Smooth muscle cell (in vitro differentiated cells): ENCODE measurements at regions not wholly inside any gene's neighbourhood (a gene's known extent, or its start where the extent isn't known, plus 50 kb on each side); places are given as distances from the start of the nearest gene placed in this dataset. TPM values are rescaled to one million over a fixed set of nuclear protein-coding genes. Genes with fewer than 3 reads are reported as not detected.

Experiments
- DNase-seq: peaks from one replicate; lab custom pipeline; 2025; ENCODE audit not compliant: unreplicated experiment; lab: John Stamatoyannopoulos, UW
- H2AFZ ChIP-seq: fragments of 200-600 bp; sonication (generic); 2 replicates; pipeline ENCODE4 v1.6.0; 2016; ENCODE audit warnings: antibody characterized with exemption, low read depth, mild to moderate bottlenecking
- H3F3A ChIP-seq: fragments of 200-600 bp; sonication (generic); 2 replicates; pipeline ENCODE4 v1.6.0; 2017; ENCODE audit warnings: antibody characterized with exemption, low read depth
- H3K27ac ChIP-seq: fragments of 200-600 bp; sonication (generic); 2 replicates; pipeline ENCODE4 v1.5.1; 2016; ENCODE audit warnings: low read depth, mild to moderate bottlenecking
- H3K27me3 ChIP-seq: fragments of 200-600 bp; sonication (generic); 2 replicates; pipeline ENCODE4 v1.6.1; 2016; ENCODE audit warnings: low read depth, mild to moderate bottlenecking
- H3K36me3 ChIP-seq: fragments of 200-600 bp; sonication (generic); 2 replicates; pipeline ENCODE4 v1.5.1; 2016; ENCODE audit warnings: low read depth
- H3K4me1 ChIP-seq: fragments of 200-600 bp; sonication (generic); 2 replicates; pipeline ENCODE4 v1.5.1; 2016; ENCODE audit warnings: low read depth
- H3K4me2 ChIP-seq: fragments of 200-600 bp; sonication (generic); 2 replicates; pipeline ENCODE4 v1.6.0; 2016; ENCODE audit warnings: mild to moderate bottlenecking
- H3K4me3 ChIP-seq: fragments of 200-600 bp; sonication (generic); 2 replicates; pipeline ENCODE4 v1.5.1; 2016; ENCODE audit warnings: mild to moderate bottlenecking
- H3K79me2 ChIP-seq: fragments of 200-600 bp; sonication (generic); 2 replicates; pipeline ENCODE4 v1.6.0; 2016; ENCODE audit warnings: low read depth, mild to moderate bottlenecking
- H3K9ac ChIP-seq: fragments of 200-600 bp; sonication (generic); 2 replicates; pipeline ENCODE4 v1.6.0; 2016; ENCODE audit warnings: low read depth
- H3K9me3 ChIP-seq: fragments of 200-600 bp; sonication (generic); replicated peaks from 2 replicates; pipeline ENCODE4 v1.5.1; 2016; ENCODE audit warnings: low read depth
- H4K20me1 ChIP-seq: fragments of 200-600 bp; sonication (generic); 2 replicates; pipeline ENCODE4 v1.6.0; 2016; ENCODE audit warnings: low read depth
- CTCF ChIP-seq: fragments of 200-600 bp; sonication (generic); IDR thresholded peaks from 2 replicates; pipeline ENCODE4 v1.5.1; 2017; ENCODE audit warnings: borderline replicate concordance, mild to moderate bottlenecking, antibody characterized with exemption; ENCODE audit not compliant: insufficient read depth, poor library complexity, severe bottlenecking
- WGBS: methylation state at CpG from one replicate; pipeline ENCODE4 v1.1.7; 2016; ENCODE audit warnings: low lambda C conversion rate; 5-methylcytosine and 5-hydroxymethylcytosine counted together
- small RNA-seq: library from RNA; depleted of rRNA; stranded (forward); fragments of <200 nt; gene quantifications from one replicate; pipeline ENCODE3, GENCODE V24; 2014

DNA sequence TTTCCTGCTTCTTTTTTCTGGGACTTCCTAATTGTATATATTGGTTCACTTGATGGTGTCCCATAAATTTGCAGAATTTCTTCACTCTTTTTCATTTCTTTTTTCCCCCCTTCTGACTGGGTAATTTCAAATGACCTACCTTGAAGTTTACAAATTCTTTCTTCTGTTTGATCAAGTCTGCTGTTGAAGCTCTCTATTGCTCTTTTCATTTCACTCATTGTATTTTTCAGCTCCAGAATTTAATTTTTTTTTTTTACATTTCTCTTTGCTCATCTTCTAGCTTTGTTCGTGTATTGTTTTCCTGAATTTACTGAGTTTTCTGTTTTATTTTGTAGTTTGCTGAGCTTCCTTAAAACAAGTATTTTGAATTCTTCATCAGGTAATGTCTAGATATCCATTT is 61.7 kb upstream of the SRD5A3 start:
- Histone ChIP-seq H2AFZ (no peak overlapping the region), H3K9me3 (peaks cover 17% of the 10 kb centered on the region), H3K27ac (no peak overlapping the region), H3K27me3 (no peaks in the 10 kb centered on the region), H3K9ac (no peak overlapping the region), H3K36me3 (no peaks in the 10 kb centered on the region), H3K4me2 (no peak overlapping the region), H3F3A (no peaks in the 10 kb centered on the region), H3K79me2 (no peaks in the 10 kb centered on the region), H3K4me1 (no peaks in the 10 kb centered on the region), H4K20me1 (no peaks in the 10 kb centered on the region), H3K4me3 (no peak overlapping the region)
- no peak for TF ChIP-seq CTCF
- DNase-seq: no peak
- 94% methylated on average over 1 of the region's 1 CpG for WGBS

DNA sequence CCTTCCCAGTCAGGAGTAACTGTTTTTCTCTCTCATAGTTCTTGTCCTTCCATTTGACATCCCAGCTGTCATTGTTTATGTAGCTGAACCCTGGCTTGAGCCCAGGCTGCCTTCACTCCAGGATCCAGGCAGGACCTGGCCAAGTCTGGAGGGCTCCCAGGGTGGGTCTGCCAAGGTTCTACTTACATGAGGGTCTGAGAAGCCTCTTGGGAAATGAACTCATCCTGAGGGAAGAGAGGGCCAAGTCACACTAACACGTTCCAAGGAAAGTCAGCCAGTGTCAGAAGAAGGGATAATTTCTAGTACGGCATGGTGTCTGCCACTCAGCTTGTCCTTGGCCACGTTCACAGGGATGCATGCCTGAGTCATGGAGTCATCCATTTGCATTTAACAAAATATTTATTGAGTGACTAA is 54.8 kb upstream of the SRD5A3 start:
- Histone ChIP-seq H3K27me3 (no peaks in the 10 kb centered on the region), H3K9ac (no peak overlapping the region), H3K4me1 (no peaks in the 10 kb centered on the region), H3K36me3 (no peaks in the 10 kb centered on the region), H3F3A (no peaks in the 10 kb centered on the region), H2AFZ (no peak overlapping the region), H3K27ac (no peak overlapping the region), H3K79me2 (no peaks in the 10 kb centered on the region), H3K9me3 (no peaks in the 10 kb centered on the region), H3K4me3 (no peak overlapping the region), H3K4me2 (no peak overlapping the region), H4K20me1 (no peaks in the 10 kb centered on the region)
- WGBS: 33% methylated on average over 3 of the region's 3 CpGs
- TF ChIP-seq CTCF: no peak
- DNase-seq: no peak

GRCh38 chr4:55296096-55296495 is 49.9 kb upstream of the SRD5A3 start:
- H3K4me3 ChIP-seq: no peak overlapping the region
- H3K79me2 ChIP-seq: no peaks in the 10 kb centered on the region
- no peak overlapping the region for H3K27ac ChIP-seq
- H3K27me3 ChIP-seq: no peaks in the 10 kb centered on the region
- WGBS: 89% methylated on average over 4 of the region's 4 CpGs
- H3K9ac ChIP-seq: no peak overlapping the region
- DNase-seq: no peak
- TF ChIP-seq CTCF: no peak
- no peaks in the 10 kb centered on the region for H3K36me3 ChIP-seq
- H2AFZ ChIP-seq: no peak overlapping the region
- no peak overlapping the region for H3K4me2 ChIP-seq
- no peaks in the 10 kb centered on the region for H3F3A ChIP-seq
- H3K4me1 ChIP-seq: no peaks in the 10 kb centered on the region
- H4K20me1 ChIP-seq: no peaks in the 10 kb centered on the region
- H3K9me3 ChIP-seq: no peaks in the 10 kb centered on the region

Small RNAs in the stretch of these regions (small RNA-seq; reads per million reads assigned to genes)
- gene RN7SL822P: not detected
- not detected for gene RNU6-746P
